PFSK-1 (cell line): ENCODE measurements at regions not wholly inside any gene's neighbourhood (a gene's known extent, or its start where the extent isn't known, plus 50 kb on each side); places are given as distances from the start of the nearest gene placed in this dataset.

Source experiments
- FOXP2 ChIP-seq: optimal IDR thresholded peaks from 2 replicates; pipeline ENCODE3; 2011; ENCODE audit warnings: borderline replicate concordance, control low read depth, inconsistent platforms; ENCODE audit not compliant: insufficient read depth; ENCODE audit errors: extremely low read length, extremely low read depth
- POLR2AphosphoS5 ChIP-seq: IDR thresholded peaks from 2 replicates; pipeline ENCODE4 v1.6.1; 2012; ENCODE audit warnings: low read depth, mild to moderate bottlenecking, control low read depth, low read length, moderate library complexity
- SIN3A ChIP-seq: IDR thresholded peaks from 2 replicates; pipeline ENCODE4 v1.6.1; 2012; ENCODE audit warnings: mild to moderate bottlenecking, low read length, moderate library complexity, borderline replicate concordance; ENCODE audit not compliant: insufficient read depth
- TAF1 ChIP-seq: IDR thresholded peaks from 2 replicates; pipeline ENCODE4 v1.6.1; 2012; ENCODE audit warnings: low read length, control low read depth, borderline replicate concordance; ENCODE audit not compliant: insufficient read depth
- TF ChIP-seq, protein P1 (sequence below), 2 experiments: IDR thresholded peaks; 2 replicates each; pipeline versions ENCODE4 v1.6.1 to v1.8.0; 2011 to 2012; ENCODE audit warnings: low read depth in 2 of 2, low read length in 2 of 2, control low read depth in 1 of 2, inconsistent platforms in 1 of 2, mild to moderate bottlenecking in 1 of 2, moderate library complexity in 1 of 2; ENCODE audit not compliant: insufficient read depth in 1 of 2

GRCh38 chr18:2104620-2105462, 466.5 kb downstream of the METTL4 start:
- TF ChIP-seq FOXP2 (no peak), SIN3A (no peak)

GRCh38 chr18:2108591-2108990, 462.7 kb downstream of the METTL4 start:
- TF ChIP-seq, protein P1, sequence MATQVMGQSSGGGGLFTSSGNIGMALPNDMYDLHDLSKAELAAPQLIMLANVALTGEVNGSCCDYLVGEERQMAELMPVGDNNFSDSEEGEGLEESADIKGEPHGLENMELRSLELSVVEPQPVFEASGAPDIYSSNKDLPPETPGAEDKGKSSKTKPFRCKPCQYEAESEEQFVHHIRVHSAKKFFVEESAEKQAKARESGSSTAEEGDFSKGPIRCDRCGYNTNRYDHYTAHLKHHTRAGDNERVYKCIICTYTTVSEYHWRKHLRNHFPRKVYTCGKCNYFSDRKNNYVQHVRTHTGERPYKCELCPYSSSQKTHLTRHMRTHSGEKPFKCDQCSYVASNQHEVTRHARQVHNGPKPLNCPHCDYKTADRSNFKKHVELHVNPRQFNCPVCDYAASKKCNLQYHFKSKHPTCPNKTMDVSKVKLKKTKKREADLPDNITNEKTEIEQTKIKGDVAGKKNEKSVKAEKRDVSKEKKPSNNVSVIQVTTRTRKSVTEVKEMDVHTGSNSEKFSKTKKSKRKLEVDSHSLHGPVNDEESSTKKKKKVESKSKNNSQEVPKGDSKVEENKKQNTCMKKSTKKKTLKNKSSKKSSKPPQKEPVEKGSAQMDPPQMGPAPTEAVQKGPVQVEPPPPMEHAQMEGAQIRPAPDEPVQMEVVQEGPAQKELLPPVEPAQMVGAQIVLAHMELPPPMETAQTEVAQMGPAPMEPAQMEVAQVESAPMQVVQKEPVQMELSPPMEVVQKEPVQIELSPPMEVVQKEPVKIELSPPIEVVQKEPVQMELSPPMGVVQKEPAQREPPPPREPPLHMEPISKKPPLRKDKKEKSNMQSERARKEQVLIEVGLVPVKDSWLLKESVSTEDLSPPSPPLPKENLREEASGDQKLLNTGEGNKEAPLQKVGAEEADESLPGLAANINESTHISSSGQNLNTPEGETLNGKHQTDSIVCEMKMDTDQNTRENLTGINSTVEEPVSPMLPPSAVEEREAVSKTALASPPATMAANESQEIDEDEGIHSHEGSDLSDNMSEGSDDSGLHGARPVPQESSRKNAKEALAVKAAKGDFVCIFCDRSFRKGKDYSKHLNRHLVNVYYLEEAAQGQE (IDR thresholded peaks at IDR 0.05; ENCODE audit: insufficient read depth in 1 of 2, low read depth in 2 of 2, low read length in 2 of 2): no peak
- TF ChIP-seq POLR2AphosphoS5 (no peak), FOXP2 (no peak), SIN3A (no peak), TAF1 (no peak)

DNA sequence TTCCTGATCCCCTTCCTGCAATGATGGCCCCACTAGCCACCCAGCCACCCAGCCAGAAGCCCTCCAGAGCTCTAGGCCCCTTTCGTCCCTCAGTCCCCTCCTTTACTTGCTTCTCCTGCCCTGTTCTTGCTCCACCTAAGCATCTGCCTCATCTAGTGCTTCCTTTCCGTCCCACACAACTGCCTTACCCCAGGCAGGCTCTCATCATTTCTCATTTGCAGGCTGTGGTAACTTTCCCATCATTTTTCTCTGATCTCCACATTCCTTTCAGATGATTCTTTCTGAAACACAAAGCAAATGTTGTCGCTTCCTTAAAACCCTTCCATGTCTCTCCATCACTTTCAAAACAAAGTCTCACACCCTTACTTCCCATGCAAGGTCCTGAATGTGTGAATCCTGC, 459.8 kb downstream of the METTL4 start:
- no peak for TF ChIP-seq TAF1
- TF ChIP-seq, protein P1 (IDR thresholded peaks at IDR 0.05; ENCODE audit: insufficient read depth in 1 of 2, low read depth in 2 of 2, low read length in 2 of 2): no peak
- TF ChIP-seq SIN3A: no peak
- TF ChIP-seq POLR2AphosphoS5: no peak
- no peak for TF ChIP-seq FOXP2

GRCh38 chr18:2112435-2113045, 458.8 kb downstream of the METTL4 start:
- TF ChIP-seq, protein P1 (IDR thresholded peaks at IDR 0.05; ENCODE audit: insufficient read depth in 1 of 2, low read depth in 2 of 2, low read length in 2 of 2): no peak
- TF ChIP-seq SIN3A (no peak), POLR2AphosphoS5 (no peak)

GRCh38 chr18:2114289-2114688, 457.0 kb downstream of the METTL4 start:
- TF ChIP-seq TAF1 (no peak), POLR2AphosphoS5 (no peak), SIN3A (no peak), FOXP2 (no peak)
- TF ChIP-seq, protein P1 (IDR thresholded peaks at IDR 0.05; ENCODE audit: insufficient read depth in 1 of 2, low read depth in 2 of 2, low read length in 2 of 2): no peak
